Transverse colon (tissue), 4 donors: ENCODE measurements at regions not wholly inside any gene's neighbourhood (a gene's known extent, or its start where the extent isn't known, plus 50 kb on each side); places are given as distances from the start of the nearest gene placed in this dataset.

Experiments used
- POLR2A ChIP-seq: fragments of 450-650 bp; IDR thresholded peaks from one replicate; pipeline ENCODE4 v1.6.1; 2016; ENCODE audit warnings: antibody characterized with exemption, mild to moderate bottlenecking, moderate library complexity
- POLR2AphosphoS5 ChIP-seq, 3 donors: sonication (generic); formaldehyde crosslinking; IDR thresholded peaks; one replicate each; pipeline ENCODE4 v1.6.1; 2016; ENCODE audit warnings: antibody characterized with exemption in 3 of 3
- TF ChIP-seq, protein P1 (sequence below), 5 experiments: fragments of 200-600 bp in 3 of 5; fragments of 450-650 bp in 2 of 5; sonication (generic) in 3 of 5; IDR thresholded peaks; 1 replicate in 2 of 5; 2 replicates in 3 of 5; pipeline ENCODE4 v1.5.1; 2016 to 2017; ENCODE audit warnings: antibody characterized with exemption in 5 of 5, inconsistent platforms in 3 of 5, mild to moderate bottlenecking in 2 of 5, moderate library complexity in 1 of 5

DNA sequence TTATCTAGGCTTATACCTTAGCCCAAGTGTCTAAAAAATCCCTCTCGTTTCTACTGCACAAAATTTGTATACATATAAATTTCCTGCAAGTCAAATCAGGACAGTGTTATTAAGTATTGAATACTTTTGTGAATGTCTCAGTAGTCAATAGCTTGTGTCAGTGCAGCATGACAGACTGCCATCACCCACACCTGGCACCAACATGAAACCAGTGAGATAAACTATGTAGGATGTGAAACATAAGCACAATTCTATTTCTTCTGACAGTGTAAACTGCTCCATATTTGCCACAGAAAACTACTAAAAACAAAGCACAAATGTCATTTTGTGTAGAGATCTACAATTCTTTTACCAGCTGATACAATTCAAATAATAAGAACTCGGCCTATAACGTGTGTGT, 542.1 kb upstream of the LUZP2 start:
- TF ChIP-seq, protein P1, sequence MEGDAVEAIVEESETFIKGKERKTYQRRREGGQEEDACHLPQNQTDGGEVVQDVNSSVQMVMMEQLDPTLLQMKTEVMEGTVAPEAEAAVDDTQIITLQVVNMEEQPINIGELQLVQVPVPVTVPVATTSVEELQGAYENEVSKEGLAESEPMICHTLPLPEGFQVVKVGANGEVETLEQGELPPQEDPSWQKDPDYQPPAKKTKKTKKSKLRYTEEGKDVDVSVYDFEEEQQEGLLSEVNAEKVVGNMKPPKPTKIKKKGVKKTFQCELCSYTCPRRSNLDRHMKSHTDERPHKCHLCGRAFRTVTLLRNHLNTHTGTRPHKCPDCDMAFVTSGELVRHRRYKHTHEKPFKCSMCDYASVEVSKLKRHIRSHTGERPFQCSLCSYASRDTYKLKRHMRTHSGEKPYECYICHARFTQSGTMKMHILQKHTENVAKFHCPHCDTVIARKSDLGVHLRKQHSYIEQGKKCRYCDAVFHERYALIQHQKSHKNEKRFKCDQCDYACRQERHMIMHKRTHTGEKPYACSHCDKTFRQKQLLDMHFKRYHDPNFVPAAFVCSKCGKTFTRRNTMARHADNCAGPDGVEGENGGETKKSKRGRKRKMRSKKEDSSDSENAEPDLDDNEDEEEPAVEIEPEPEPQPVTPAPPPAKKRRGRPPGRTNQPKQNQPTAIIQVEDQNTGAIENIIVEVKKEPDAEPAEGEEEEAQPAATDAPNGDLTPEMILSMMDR (IDR thresholded peaks at IDR 0.05), result no peak
- TF ChIP-seq POLR2AphosphoS5 (IDR thresholded peaks at IDR 0.05), result no peak
- no peak for TF ChIP-seq POLR2A
